GM11168 (cell line): ENCODE measurements at regions not wholly inside any gene's neighbourhood (a gene's known extent, or its start where the extent isn't known, plus 50 kb on each side); places are given as distances from the start of the nearest gene placed in this dataset.

Experiments
- in situ Hi-C: fragments of 300-500 bp; cut with MboI; formaldehyde crosslinking; loops from one replicate; pipeline ENCODE4 v1.12.0; 2022; ENCODE audit warnings: low sequenced_read_pairs; ENCODE audit not compliant: unreplicated experiment

DNA sequence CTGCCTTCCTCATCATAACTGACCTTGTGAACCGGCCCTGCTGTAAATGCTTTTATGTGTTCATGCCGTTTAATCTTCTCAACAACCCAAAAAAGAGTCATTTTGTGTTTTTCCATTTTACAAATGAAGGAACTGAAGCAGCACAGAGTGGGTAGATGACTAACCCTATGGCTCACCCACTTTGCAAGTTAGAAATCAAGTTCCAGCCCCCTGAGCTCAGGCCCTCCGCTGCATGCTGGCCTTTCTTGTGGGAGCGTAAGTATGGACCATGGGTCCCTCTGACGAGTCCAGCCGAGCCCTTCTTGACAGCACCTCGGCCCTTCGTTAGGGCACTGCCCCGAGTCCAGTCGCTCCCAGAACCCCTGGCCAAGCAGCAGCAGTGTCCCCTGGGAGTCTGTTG, 194.6 kb downstream of the GLI2 start:
- in situ Hi-C loops, result no loop called here

DNA sequence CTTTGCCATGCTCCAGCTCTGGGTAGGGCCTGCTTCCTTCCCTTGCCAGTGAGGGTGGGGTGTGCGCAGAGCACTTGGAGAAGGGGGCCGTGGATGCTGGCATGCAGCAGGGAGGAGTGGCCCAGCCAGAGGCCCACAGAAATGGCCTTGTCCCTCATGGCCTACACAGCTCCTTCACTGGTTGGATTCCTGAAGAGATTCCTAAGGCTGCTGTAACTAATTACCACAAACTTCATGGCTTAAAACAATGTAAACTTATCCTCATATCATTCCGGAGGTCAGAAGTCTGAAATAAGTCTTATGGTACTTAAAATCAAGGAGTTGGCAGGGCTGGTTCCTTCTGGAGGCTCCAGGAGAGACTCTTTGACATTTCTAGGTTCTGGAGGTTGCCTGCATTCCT, 195.2 kb downstream of the GLI2 start:
- in situ Hi-C loops, result no loop called here

- in situ Hi-C loops, result no loop called here
Measured at GRCh38 chr2:120932472-120932871, 196.8 kb downstream of the GLI2 start.

GRCh38 chr2:120932881-120933280, 197.2 kb downstream of the GLI2 start:
- in situ Hi-C loops, result no loop called here

GRCh38 chr2:120933693-120934573, 198.3 kb downstream of the GLI2 start:
- in situ Hi-C loops, result no loop called here

DNA sequence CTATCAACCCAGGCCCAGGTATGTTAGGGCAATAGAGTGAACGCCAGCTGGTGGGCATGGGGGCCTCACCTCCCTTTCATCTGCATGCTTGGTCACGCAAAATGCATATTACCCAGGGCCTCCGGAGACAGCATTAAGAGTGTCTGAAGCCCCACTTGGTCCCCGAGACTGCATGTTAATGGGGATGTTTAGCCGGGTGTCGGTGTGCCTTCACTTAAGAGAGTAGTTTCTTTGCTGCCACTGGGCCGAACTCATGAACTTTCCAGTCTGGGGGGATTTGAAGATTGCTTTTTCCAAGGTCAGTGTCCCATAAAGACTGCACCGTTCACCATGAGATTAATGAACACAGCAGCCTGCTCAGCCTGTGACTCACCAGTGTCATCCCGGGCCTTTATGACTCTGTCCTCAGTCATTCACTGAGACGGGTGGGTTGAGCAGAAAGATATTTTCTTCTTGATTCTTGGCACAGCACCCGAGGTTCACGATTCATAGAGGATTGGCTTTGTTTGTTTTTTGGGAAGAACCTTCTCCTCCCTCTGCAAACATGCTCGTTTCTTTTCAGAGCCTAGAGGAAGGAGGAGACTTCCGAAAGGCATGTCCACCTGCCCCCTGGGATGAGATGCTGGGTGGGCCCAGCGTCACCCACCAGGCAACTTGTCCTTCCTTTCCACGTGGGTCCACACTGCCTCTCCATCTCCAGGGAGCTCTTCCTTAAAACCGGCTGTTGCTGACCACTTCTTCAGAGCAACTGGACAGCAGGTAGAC, 199.1 kb downstream of the GLI2 start:
- in situ Hi-C loops, result no loop called here

GRCh38 chr2:120935339-120936313, 200.0 kb downstream of the GLI2 start:
- in situ Hi-C loops, result no loop called here

- in situ Hi-C loops, result no loop called here
Measured at GRCh38 chr2:120936476-120937334, 201.0 kb downstream of the GLI2 start.

- in situ Hi-C loops, result no loop called here
Measured at GRCh38 chr2:120937686-120938044, 202.0 kb downstream of the GLI2 start.

DNA sequence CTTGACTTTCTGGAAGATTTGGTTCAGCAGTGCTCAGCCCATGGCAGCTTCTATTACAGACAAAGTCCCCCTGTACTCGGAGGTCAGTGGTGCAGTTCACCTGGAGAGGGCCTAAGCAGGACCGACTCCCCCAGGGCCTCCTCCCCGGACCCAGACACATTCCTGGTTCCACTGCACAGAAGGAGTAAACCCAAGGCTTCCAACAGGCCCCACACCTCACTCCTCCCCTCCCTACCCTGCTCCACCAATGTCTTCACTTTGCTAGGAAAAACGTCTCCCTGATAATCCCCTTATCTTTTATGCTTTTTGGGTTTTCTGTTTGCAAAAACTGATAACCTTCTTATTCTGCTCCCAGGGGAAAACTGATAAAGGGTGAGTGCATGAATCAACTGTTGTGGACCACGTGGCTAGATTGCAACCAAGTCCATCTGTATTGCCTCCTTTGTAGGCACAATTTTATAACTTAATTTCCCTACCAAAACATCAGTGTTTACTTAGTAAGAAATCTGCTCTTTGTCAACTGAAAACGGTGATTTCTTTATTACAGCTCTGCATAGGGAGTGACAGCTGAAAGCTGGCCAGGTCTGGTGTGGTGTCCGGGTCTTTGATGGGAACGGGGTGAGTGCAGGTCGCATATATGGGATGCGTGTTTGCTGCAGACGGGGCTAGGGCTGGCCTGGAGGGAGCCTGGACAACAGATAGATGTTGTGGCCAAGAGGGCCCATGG, 202.5 kb downstream of the GLI2 start:
- in situ Hi-C loops, result no loop called here

- in situ Hi-C loops, result no loop called here
Measured at GRCh38 chr2:120939595-120940318, 204.1 kb downstream of the GLI2 start.

GRCh38 chr2:120940319-120940696, 204.6 kb downstream of the GLI2 start:
- in situ Hi-C loops, result no loop called here

- in situ Hi-C loops, result no loop called here
Measured at GRCh38 chr2:120940726-120941256, 205.1 kb downstream of the GLI2 start.

DNA sequence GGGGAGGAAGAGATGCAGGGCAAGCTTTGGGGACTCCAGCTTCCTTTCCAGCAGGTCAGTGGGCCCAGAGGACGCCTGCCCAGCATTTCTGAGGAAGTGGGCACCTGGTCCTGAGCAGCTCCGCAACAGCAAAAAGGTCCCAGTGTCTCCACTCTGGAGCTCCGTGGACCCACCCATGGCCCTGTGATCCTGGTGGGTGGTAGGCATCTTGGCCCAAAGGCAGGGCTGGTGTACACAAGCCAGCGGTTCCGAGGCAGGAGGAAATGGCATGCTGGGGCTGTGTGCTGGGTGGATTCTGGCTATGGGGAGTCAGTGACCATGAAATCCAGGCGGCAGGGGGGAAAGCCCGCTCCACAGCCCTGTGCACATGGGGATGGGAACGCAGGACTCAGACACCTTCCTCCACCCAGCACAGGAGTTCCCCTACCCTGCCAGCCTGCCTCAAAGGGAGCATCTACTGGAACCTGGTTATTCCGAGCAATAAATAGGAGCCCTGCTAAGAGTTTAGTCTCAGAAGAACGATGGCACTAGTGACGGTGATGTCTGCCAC, 206.0 kb downstream of the GLI2 start:
- in situ Hi-C loops, result no loop called here

GRCh38 chr2:120942658-120943057, 207.0 kb downstream of the GLI2 start:
- in situ Hi-C loops, result no loop called here

DNA sequence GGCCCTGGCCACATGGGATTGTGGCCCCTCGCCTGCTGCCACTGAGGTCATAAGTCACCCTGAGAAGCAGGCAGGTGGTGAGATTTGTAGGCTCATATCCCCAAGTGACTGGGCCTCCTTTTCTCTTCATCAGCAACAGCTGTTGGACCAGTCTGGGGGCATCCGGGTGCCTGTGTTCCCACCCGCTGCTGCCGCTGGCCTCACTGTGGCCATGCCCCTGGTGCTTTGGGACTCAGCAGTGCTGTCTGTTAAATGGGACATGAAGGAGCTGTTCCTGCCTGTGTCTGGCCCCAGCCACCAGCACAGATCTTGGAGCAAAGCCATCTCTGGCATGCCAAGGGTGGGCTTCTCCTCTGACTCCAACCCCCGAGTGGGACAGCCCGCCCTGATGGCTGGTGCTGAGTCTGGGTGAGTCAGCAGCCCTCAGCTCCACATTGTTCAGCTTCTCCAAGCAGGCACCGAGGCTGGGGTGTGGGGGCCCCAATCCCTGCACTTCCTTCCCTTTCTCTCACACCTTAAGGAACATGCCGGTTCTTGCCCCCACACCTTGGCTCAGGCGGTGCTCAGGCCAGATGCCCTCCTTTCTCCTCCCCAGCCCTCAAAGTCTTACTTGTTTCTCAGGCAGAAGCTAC, 207.9 kb downstream of the GLI2 start:
- in situ Hi-C loops, result no loop called here

DNA sequence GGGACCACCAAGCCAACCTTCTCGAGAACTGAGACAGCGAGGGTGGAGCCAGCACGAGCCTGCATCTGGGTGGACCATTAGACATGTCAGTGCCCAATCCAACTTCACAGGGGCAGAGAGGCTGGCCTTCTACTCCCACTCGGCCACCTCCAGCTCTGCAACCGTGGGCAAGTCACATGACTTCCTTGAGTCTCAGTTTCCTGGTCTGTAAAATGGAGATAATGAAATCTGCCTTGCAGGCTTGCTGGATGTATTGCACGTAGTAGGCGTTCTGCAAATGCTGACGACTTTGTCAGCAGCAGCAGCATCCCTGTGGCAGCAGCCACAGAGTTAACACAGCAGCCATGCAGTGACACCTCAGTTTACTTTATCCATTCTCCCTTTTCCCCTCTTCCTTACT, 208.9 kb downstream of the GLI2 start:
- in situ Hi-C loops, result no loop called here
